ENCODE measurements at regions not wholly inside any gene's neighbourhood (a gene's known extent, or its start where the extent isn't known, plus 50 kb on each side); places are given as distances from the start of the nearest gene placed in this dataset.

DNA sequence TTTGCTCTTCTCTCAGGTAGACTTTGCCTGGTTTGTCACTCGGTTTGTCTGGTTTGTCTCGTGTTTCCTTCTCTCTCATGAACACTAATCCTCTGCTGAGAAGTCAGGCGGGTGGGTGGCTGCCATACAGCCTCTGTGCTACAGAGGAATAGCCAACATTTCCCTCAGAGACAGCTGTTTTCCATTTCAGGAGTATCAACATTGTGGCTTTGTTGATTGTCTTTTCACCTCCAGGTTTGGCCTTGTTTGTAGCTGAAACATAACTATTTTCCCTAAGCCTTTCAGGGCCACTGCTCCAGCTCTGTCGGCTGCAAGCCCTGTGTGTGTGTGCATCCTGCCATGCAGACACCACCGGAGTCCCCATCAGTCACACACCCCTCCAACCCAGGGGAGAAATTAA is 122.8 kb downstream of the BAMBI start:
- H2AFZ ChIP-seq (ENCODE audit: low read length) = no peak overlapping the region

DNA sequence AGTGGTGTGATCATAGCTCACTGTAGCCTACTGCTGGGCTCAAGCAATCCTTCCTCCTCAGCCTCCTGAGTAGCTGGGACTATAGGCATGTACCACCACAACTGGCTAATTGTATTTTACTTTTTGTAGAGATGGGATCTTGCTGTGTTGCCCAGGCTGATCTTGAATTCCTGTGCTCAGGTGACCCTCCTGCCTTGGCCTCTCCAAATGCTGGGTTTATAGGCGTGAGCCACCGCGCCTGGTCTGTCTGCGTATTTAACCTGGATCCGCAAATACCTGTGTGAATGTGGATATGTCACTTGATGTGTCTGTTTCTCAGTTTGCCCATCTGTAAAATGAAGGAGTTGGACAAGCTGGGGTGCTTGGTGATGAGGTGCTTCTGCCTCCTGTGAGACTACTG is 123.9 kb downstream of the BAMBI start:
- no peak overlapping the region for H3K4me2 ChIP-seq (ENCODE audit: low read length)
- no peaks in the 10 kb centered on the region for H3K9me3 ChIP-seq (ENCODE audit: low read length)

More for the DNA sequence above, 122.8 kb downstream of the BAMBI start:
- Histone ChIP-seq H3K9ac (ENCODE audit: low read length) (no peak overlapping the region), H3K4me1 (ENCODE audit: insufficient read depth, low read length, severe bottlenecking) (no peaks in the 10 kb centered on the region), H3K9me3 (ENCODE audit: low read length) (no peaks in the 10 kb centered on the region), H3K27ac (ENCODE audit: low read depth, low read length, poor library complexity, severe bottlenecking) (no peak overlapping the region), H3K36me3 (ENCODE audit: insufficient read depth, low read length) (no peaks in the 10 kb centered on the region), H3K27me3 (ENCODE audit: insufficient read depth, low read length) (no peaks in the 10 kb centered on the region), H3F3A (ENCODE audit: insufficient read depth, low read length) (no peaks in the 10 kb centered on the region), H3K4me2 (ENCODE audit: low read length) (no peak overlapping the region), H3K79me2 (ENCODE audit: insufficient read depth, low read length) (no peaks in the 10 kb centered on the region), H4K20me1 (ENCODE audit: insufficient read depth, low read length) (no peaks in the 10 kb centered on the region), H3K9me2 (ENCODE audit: low read depth, low read length) (no peaks in the 10 kb centered on the region), H3K4me3 (ENCODE audit: low read depth, low read length, poor library complexity, severe bottlenecking) (no peak overlapping the region)
- TF ChIP-seq, protein P1, sequence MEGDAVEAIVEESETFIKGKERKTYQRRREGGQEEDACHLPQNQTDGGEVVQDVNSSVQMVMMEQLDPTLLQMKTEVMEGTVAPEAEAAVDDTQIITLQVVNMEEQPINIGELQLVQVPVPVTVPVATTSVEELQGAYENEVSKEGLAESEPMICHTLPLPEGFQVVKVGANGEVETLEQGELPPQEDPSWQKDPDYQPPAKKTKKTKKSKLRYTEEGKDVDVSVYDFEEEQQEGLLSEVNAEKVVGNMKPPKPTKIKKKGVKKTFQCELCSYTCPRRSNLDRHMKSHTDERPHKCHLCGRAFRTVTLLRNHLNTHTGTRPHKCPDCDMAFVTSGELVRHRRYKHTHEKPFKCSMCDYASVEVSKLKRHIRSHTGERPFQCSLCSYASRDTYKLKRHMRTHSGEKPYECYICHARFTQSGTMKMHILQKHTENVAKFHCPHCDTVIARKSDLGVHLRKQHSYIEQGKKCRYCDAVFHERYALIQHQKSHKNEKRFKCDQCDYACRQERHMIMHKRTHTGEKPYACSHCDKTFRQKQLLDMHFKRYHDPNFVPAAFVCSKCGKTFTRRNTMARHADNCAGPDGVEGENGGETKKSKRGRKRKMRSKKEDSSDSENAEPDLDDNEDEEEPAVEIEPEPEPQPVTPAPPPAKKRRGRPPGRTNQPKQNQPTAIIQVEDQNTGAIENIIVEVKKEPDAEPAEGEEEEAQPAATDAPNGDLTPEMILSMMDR (IDR thresholded peaks at IDR 0.05; ENCODE audit: low read length) = no peak
- no peak for TF ChIP-seq EZH2 (IDR thresholded peaks at IDR 0.05; ENCODE audit: borderline replicate concordance, low read length)

DNA sequence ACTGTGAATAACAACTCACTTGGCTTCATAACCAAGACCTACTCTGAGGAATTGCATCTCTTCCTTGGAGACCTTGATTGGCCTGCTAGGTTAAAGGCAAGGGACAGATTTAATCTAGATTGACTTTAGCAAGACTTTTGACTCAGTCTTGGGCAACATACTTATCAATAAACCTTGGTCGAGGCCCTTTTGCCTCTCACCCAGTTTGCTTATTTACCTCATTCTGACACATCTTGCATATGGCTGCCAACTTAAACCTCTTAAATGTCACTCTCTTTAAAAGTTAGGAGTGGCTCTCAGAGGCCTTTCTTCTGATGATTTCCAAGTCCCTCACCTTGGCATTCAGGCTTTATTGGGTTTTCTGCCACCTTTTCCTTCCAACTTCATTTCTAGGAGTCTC is 124.5 kb downstream of the BAMBI start:
- Histone ChIP-seq H3K9me2 (ENCODE audit: low read depth, low read length) (no peaks in the 10 kb centered on the region), H3K27ac (ENCODE audit: low read depth, low read length, poor library complexity, severe bottlenecking) (no peak overlapping the region), H3K36me3 (ENCODE audit: insufficient read depth, low read length) (no peaks in the 10 kb centered on the region), H3K79me2 (ENCODE audit: insufficient read depth, low read length) (no peaks in the 10 kb centered on the region), H3K27me3 (ENCODE audit: insufficient read depth, low read length) (no peaks in the 10 kb centered on the region), H4K20me1 (ENCODE audit: insufficient read depth, low read length) (no peaks in the 10 kb centered on the region), H3K9me3 (ENCODE audit: low read length) (no peaks in the 10 kb centered on the region), H3K9ac (ENCODE audit: low read length) (no peak overlapping the region), H2AFZ (ENCODE audit: low read length) (no peak overlapping the region), H3K4me1 (ENCODE audit: insufficient read depth, low read length, severe bottlenecking) (no peaks in the 10 kb centered on the region), H3F3A (ENCODE audit: insufficient read depth, low read length) (no peaks in the 10 kb centered on the region), H3K4me2 (ENCODE audit: low read length) (no peak overlapping the region), H3K4me3 (ENCODE audit: low read depth, low read length, poor library complexity, severe bottlenecking) (no peak overlapping the region)
- TF ChIP-seq, protein P1 (IDR thresholded peaks at IDR 0.05; ENCODE audit: low read length) = no peak
- no peak for TF ChIP-seq EZH2 (IDR thresholded peaks at IDR 0.05; ENCODE audit: borderline replicate concordance, low read length)

More for the DNA sequence above, 123.9 kb downstream of the BAMBI start:
- Histone ChIP-seq H3K79me2 (ENCODE audit: insufficient read depth, low read length) (no peaks in the 10 kb centered on the region), H3K9ac (ENCODE audit: low read length) (no peak overlapping the region), H3K4me1 (ENCODE audit: insufficient read depth, low read length, severe bottlenecking) (no peaks in the 10 kb centered on the region), H3K4me3 (ENCODE audit: low read depth, low read length, poor library complexity, severe bottlenecking) (no peak overlapping the region), H2AFZ (ENCODE audit: low read length) (no peak overlapping the region), H3K36me3 (ENCODE audit: insufficient read depth, low read length) (no peaks in the 10 kb centered on the region), H3K27ac (ENCODE audit: low read depth, low read length, poor library complexity, severe bottlenecking) (no peak overlapping the region), H4K20me1 (ENCODE audit: insufficient read depth, low read length) (no peaks in the 10 kb centered on the region), H3K9me2 (ENCODE audit: low read depth, low read length) (no peaks in the 10 kb centered on the region), H3K27me3 (ENCODE audit: insufficient read depth, low read length) (no peaks in the 10 kb centered on the region), H3F3A (ENCODE audit: insufficient read depth, low read length) (no peaks in the 10 kb centered on the region)
- TF ChIP-seq EZH2 (IDR thresholded peaks at IDR 0.05; ENCODE audit: borderline replicate concordance, low read length) = no peak
- TF ChIP-seq, protein P1 (IDR thresholded peaks at IDR 0.05; ENCODE audit: low read length) = no peak

Data from OCI-LY1 (cell line).